Endothelial cell of umbilical vein (primary cell): ENCODE measurements at regions not wholly inside any gene's neighbourhood (a gene's known extent, or its start where the extent isn't known, plus 50 kb on each side); places are given as distances from the start of the nearest gene placed in this dataset.

ENCODE experiments used
- BruUV-seq: library from RNA; stranded (reverse); fragments of 400-500 nt; replicated peaks from 2 replicates; lab custom pipeline; 2021; lab: Mats Ljungman, UMichigan
- CTCF ChIA-PET: fragments of 300-600, 350-600 bp; sonication (Branson Sonifier 250); formaldehyde crosslinking; loops from one replicate; lab custom pipeline; 2021; ENCODE audit warnings: antibody characterized with exemption, inconsistent platforms; lab: Charles Lee
- POLR2A ChIA-PET: fragments of 300-600, 350-600 bp; sonication (Branson Sonifier 250); formaldehyde crosslinking; loops from one replicate; lab custom pipeline; 2021; ENCODE audit warnings: antibody characterized with exemption, inconsistent platforms; lab: Charles Lee
- DNase-seq: peaks from one replicate; pipeline ENCODE4 v3.0.0-alpha.2; 2011; ENCODE audit warnings: low read depth, low spot score
- FAIRE-seq: peaks from 2 replicates; lab custom pipeline; 2011; peaks lifted over from hg19 to GRCh38; lab: Jason Lieb, UNC
- H2AFZ ChIP-seq: 2 replicates; pipeline ENCODE4 v1.6.0; 2012; ENCODE audit warnings: low read depth, low read length, control low read depth, inconsistent platforms
- H3K27ac ChIP-seq: 2 replicates; pipeline ENCODE4 v1.5.1; 2011; ENCODE audit warnings: low read depth, mild to moderate bottlenecking, control low read depth, low read length, moderate library complexity; ENCODE audit not compliant: insufficient read depth
- H3K27me3 ChIP-seq, 2 experiments: 2 replicates each; pipeline versions ENCODE4 v1.6.0 to v1.6.1; 2011; ENCODE audit warnings: low read length in 2 of 2, mixed read lengths in 1 of 2; ENCODE audit not compliant: control insufficient read depth in 2 of 2, insufficient read depth in 2 of 2
- H3K36me3 ChIP-seq, 2 experiments: 2 replicates in 1 of 2; 3 replicates in 1 of 2; pipeline ENCODE4 v1.5.1; 2011; ENCODE audit warnings: low read length in 2 of 2, mild to moderate bottlenecking in 1 of 2, moderate library complexity in 1 of 2; ENCODE audit not compliant: control insufficient read depth in 2 of 2, insufficient read depth in 2 of 2; ENCODE audit errors: extremely low read depth in 1 of 2
- H3K4me1 ChIP-seq: 3 replicates; pipeline ENCODE4 v1.5.1; 2011; ENCODE audit warnings: mild to moderate bottlenecking, low read length; ENCODE audit not compliant: control insufficient read depth, insufficient read depth; ENCODE audit errors: extremely low read depth
- H3K4me2 ChIP-seq: 2 replicates; pipeline ENCODE4 v1.6.1; 2011; ENCODE audit warnings: low read length, control low read depth, mixed read lengths; ENCODE audit not compliant: insufficient read depth
- H3K4me3 ChIP-seq, 3 experiments: fragments of 200-600 bp in 1 of 3; sonication (generic), shearing (Covaris generic) in 1 of 3; replicated peaks in 1 of 3; 2 replicates each; pipeline ENCODE4 v1.5.1; 2011 to 2016; ENCODE audit warnings: control low read depth in 3 of 3, low read length in 3 of 3, mild to moderate bottlenecking in 2 of 3, inconsistent platforms in 1 of 3, low read depth in 1 of 3, moderate library complexity in 1 of 3; ENCODE audit not compliant: insufficient read depth in 1 of 3
- H3K79me2 ChIP-seq: 2 replicates; pipeline ENCODE4 v1.6.0; 2012; ENCODE audit warnings: low read length, inconsistent platforms; ENCODE audit not compliant: control insufficient read depth, insufficient read depth
- H3K9ac ChIP-seq: replicated peaks from 2 replicates; pipeline ENCODE3; 2011; ENCODE audit warnings: low read length, control low read depth; ENCODE audit not compliant: insufficient read depth; ENCODE audit errors: extremely low read depth
- H3K9me1 ChIP-seq: replicated peaks from 3 replicates; pipeline ENCODE4 v1.6.0; 2011; ENCODE audit warnings: mild to moderate bottlenecking, low read length; ENCODE audit not compliant: control insufficient read depth, insufficient read depth; ENCODE audit errors: extremely low read depth
- H3K9me3 ChIP-seq: replicated peaks from 2 replicates; pipeline ENCODE4 v1.5.1; 2012; ENCODE audit warnings: low read length, inconsistent platforms; ENCODE audit not compliant: control insufficient read depth, insufficient read depth
- H4K20me1 ChIP-seq: replicated peaks from 2 replicates; pipeline ENCODE3; 2011; ENCODE audit warnings: mild to moderate bottlenecking, low read length; ENCODE audit not compliant: control insufficient read depth, insufficient read depth; ENCODE audit errors: extremely low read depth
- EZH2 ChIP-seq: IDR thresholded peaks from 2 replicates; pipeline ENCODE4 v1.6.1; 2012; ENCODE audit warnings: borderline replicate concordance, low read depth, mild to moderate bottlenecking, moderate library complexity, low read length, inconsistent platforms; ENCODE audit not compliant: severe bottlenecking
- FOS ChIP-seq: IDR thresholded peaks from 2 replicates; pipeline ENCODE4 v1.6.1; 2011; ENCODE audit warnings: mild to moderate bottlenecking, low read length, moderate library complexity, borderline replicate concordance; ENCODE audit not compliant: insufficient read depth
- GATA2 ChIP-seq: IDR thresholded peaks from 2 replicates; pipeline ENCODE4 v1.7.0; 2011; ENCODE audit warnings: low read depth, mild to moderate bottlenecking, moderate library complexity, mixed read lengths, low read length; ENCODE audit not compliant: insufficient read length, insufficient read depth
- JUN ChIP-seq: IDR thresholded peaks from 2 replicates; pipeline ENCODE4 v1.6.1; 2011; ENCODE audit warnings: borderline replicate concordance, low read depth; ENCODE audit not compliant: insufficient read length, insufficient read depth
- MYC ChIP-seq: IDR thresholded peaks from one replicate; pipeline ENCODE4 v1.6.1; 2011; ENCODE audit warnings: mild to moderate bottlenecking, low read depth, low read length
- POLR2A ChIP-seq: IDR thresholded peaks from 2 replicates; pipeline ENCODE4 v1.6.1; 2012; ENCODE audit warnings: low read depth, mild to moderate bottlenecking, control low read depth, low read length
- POLR2AphosphoS5 ChIP-seq: IDR thresholded peaks from 2 replicates; pipeline ENCODE4 v1.6.1; 2012; ENCODE audit warnings: low read depth, mild to moderate bottlenecking, control low read depth, low read length, moderate library complexity; ENCODE audit not compliant: insufficient read depth
- dilution Hi-C: fragments of 300-500 bp; cut with MboI; formaldehyde crosslinking; loops from one replicate; pipeline ENCODE4 v1.15.0; 2019; ENCODE audit warnings: low sequenced_read_pairs; ENCODE audit not compliant: extremely low pct_ligation_motif_present
- intact Hi-C: fragments of 100-400 bp; cut with micrococcal nuclease; formaldehyde crosslinking; loops from one replicate; pipeline ENCODE4 v1.10.0; 2022
- TF ChIP-seq, protein P1 (sequence below): IDR thresholded peaks from 2 replicates; pipeline ENCODE4 v1.6.1; 2011; ENCODE audit not compliant: insufficient read depth, insufficient read length
- TF ChIP-seq, protein P2 (sequence below), 2 donors: IDR thresholded peaks; 1 replicate in 1 of 2; 2 replicates in 1 of 2; pipeline ENCODE4 v1.5.1; 2011; ENCODE audit warnings: low read length in 2 of 2, mild to moderate bottlenecking in 2 of 2, moderate library complexity in 2 of 2, control low read depth in 1 of 2, inconsistent platforms in 1 of 2, low read depth in 1 of 2; ENCODE audit not compliant: insufficient read depth in 1 of 2; ENCODE audit errors: extremely low read depth in 1 of 2

DNA sequence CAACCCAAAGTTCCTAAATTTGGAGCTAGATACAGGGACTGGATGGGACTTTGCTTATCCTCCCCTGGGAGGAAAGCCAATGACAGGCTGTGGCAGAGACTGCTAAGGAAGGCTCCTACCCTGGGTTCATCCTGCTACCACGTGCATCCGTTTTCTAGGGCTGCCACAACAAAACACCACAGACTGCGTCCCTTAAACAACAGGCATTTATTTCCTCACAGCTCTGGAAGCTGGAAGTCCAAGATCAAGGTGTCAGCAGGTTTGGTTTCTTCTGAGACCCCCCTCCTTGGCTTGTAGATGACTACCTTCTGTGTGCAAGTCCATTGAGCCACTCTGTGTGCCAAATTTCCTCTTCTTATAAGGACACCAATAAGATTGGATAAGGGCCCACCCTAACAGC is 263.9 kb downstream of the FAM43A start:
- Histone ChIP-seq H3K79me2 (no peaks in the 10 kb centered on the region), H2AFZ (no peak overlapping the region), H3K27me3 (no peaks in the 10 kb centered on the region), H3K4me2 (no peak overlapping the region), H3K27ac (no peak overlapping the region), H3K4me1 (peaks cover 6% of the 10 kb centered on the region), H3K36me3 (no peaks in the 10 kb centered on the region), H3K9ac (no peak overlapping the region), H3K9me3 (no peaks in the 10 kb centered on the region), H3K9me1 (no peaks in the 10 kb centered on the region), H4K20me1 (no peaks in the 10 kb centered on the region), H3K4me3 (no peak overlapping the region)
- TF ChIP-seq POLR2A (no peak), POLR2AphosphoS5 (no peak), EZH2 (no peak), MYC (no peak), JUN (no peak), GATA2 (no peak)
- TF ChIP-seq, protein P1, sequence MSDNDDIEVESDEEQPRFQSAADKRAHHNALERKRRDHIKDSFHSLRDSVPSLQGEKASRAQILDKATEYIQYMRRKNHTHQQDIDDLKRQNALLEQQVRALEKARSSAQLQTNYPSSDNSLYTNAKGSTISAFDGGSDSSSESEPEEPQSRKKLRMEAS, result no peak
- dilution Hi-C loops, result no loop called here
- no TSS peak for BruUV-seq
- ChIA-PET POLR2A (no interaction called here), CTCF (interaction anchor here (0.9 kb wide), 2 partner anchors 14 to 266 kb away, joined by 3 read pairs; no protein-coding TSS in a partner anchor)
- intact Hi-C loops, result no loop called here
- no peak for FAIRE-seq
- no peak for DNase-seq

DNA sequence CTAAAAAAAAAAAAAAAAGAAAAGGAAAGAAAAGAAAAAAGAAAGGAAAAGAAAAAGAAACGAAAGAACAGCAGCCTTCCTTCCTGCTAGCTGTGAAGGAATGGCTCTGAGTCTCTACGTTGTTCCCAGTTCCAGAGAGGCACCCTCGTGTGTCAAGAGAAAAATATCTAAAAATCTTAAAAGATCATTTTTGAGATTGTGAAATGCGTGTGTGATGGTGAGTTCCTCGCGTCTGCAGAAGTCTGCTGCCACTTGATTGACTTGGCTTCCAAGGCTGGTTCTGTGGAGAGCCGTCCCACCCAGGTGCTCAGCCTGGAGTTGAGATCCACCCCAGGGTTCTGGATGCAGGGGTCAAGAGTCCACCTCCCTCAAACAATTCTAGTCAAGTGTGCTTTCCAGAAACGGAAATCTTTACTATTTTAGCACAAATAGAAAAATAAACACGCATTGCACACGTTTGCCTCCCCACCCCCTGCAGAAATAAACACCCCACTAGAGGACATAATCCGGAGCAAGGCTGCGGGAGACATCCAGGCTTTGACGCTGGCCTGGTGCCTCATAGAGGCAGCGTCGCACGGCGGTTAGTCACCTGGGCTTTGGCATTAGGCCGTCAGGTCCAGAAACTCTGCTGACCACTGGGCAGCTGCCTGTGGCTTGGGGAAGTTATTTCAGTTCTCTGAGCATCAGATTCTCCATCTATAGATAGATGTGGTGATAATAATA is 265.4 kb downstream of the FAM43A start:
- H3K4me3 ChIP-seq, result no peak overlapping the region
- ChIA-PET CTCF (no interaction called here), POLR2A (no interaction called here)
- H3K27ac ChIP-seq, result no peak overlapping the region
- no peak for FAIRE-seq
- dilution Hi-C loops, result no loop called here
- H3K9ac ChIP-seq, result no peak overlapping the region
- H3K36me3 ChIP-seq, result no peaks in the 10 kb centered on the region
- no peak for DNase-seq
- no peaks in the 10 kb centered on the region for H3K9me3 ChIP-seq
- TF ChIP-seq GATA2 (no peak), EZH2 (no peak), MYC (no peak), POLR2A (no peak), POLR2AphosphoS5 (no peak), FOS (no peak), JUN (no peak)
- TF ChIP-seq, protein P2, sequence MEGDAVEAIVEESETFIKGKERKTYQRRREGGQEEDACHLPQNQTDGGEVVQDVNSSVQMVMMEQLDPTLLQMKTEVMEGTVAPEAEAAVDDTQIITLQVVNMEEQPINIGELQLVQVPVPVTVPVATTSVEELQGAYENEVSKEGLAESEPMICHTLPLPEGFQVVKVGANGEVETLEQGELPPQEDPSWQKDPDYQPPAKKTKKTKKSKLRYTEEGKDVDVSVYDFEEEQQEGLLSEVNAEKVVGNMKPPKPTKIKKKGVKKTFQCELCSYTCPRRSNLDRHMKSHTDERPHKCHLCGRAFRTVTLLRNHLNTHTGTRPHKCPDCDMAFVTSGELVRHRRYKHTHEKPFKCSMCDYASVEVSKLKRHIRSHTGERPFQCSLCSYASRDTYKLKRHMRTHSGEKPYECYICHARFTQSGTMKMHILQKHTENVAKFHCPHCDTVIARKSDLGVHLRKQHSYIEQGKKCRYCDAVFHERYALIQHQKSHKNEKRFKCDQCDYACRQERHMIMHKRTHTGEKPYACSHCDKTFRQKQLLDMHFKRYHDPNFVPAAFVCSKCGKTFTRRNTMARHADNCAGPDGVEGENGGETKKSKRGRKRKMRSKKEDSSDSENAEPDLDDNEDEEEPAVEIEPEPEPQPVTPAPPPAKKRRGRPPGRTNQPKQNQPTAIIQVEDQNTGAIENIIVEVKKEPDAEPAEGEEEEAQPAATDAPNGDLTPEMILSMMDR (IDR thresholded peaks at IDR 0.05; ENCODE audit: extremely low read depth in 1 of 2, insufficient read depth in 1 of 2, low read depth in 1 of 2, low read length in 2 of 2), result no peak
- TF ChIP-seq, protein P1, result no peak
- H4K20me1 ChIP-seq, result no peaks in the 10 kb centered on the region
- no peaks in the 10 kb centered on the region for H3K9me1 ChIP-seq
- no peaks in the 10 kb centered on the region for H3K79me2 ChIP-seq
- H3K4me2 ChIP-seq, result no peak overlapping the region
- intact Hi-C loops, result no loop called here
- H3K27me3 ChIP-seq, result no peaks in the 10 kb centered on the region
- peaks cover 6% of the 10 kb centered on the region for H3K4me1 ChIP-seq
- H2AFZ ChIP-seq, result no peak overlapping the region
- no TSS peak for BruUV-seq
